ENCODE measurements at regions not wholly inside any gene's neighbourhood (a gene's known extent, or its start where the extent isn't known, plus 50 kb on each side); places are given as distances from the start of the nearest gene placed in this dataset.

DNA sequence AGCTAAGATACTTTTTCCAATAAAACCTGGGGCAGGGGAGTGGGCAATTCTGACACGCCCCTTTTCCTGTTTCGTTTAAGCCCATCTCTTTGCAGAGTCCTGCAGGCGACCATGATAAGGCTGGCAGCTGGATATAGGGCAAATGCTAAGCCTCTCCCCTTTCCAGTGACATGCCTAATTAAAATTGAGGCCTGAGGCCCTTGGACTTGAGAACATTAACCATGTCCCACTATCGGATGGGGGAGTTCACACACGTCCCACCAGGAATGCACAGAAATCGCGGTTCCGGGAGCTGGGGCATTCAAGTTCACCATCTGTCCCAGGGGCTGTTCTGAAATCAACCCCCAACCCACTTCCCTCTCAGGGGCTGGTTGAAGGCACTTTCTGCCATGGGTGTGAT, 109.2 kb upstream of the FOXF1 start:
- TF ChIP-seq, protein P1, sequence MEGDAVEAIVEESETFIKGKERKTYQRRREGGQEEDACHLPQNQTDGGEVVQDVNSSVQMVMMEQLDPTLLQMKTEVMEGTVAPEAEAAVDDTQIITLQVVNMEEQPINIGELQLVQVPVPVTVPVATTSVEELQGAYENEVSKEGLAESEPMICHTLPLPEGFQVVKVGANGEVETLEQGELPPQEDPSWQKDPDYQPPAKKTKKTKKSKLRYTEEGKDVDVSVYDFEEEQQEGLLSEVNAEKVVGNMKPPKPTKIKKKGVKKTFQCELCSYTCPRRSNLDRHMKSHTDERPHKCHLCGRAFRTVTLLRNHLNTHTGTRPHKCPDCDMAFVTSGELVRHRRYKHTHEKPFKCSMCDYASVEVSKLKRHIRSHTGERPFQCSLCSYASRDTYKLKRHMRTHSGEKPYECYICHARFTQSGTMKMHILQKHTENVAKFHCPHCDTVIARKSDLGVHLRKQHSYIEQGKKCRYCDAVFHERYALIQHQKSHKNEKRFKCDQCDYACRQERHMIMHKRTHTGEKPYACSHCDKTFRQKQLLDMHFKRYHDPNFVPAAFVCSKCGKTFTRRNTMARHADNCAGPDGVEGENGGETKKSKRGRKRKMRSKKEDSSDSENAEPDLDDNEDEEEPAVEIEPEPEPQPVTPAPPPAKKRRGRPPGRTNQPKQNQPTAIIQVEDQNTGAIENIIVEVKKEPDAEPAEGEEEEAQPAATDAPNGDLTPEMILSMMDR (conservative IDR thresholded peaks at IDR 0.05 in 1 of 2, IDR thresholded peaks at IDR 0.05 in 1 of 2; ENCODE audit: extremely low read depth in 1 of 2, insufficient read depth in 1 of 2, low read depth in 1 of 2, low read length in 2 of 2): no peak
- TF ChIP-seq EZH2 (IDR thresholded peaks at IDR 0.05; ENCODE audit: borderline replicate concordance, low read length): no peak
